AML-193 (cell line): ENCODE measurements at regions not wholly inside any gene's neighbourhood (a gene's known extent, or its start where the extent isn't known, plus 50 kb on each side); places are given as distances from the start of the nearest gene placed in this dataset.
"Not testable (repeated sequence)": the region's sequence is repeated elsewhere in the genome, so short reads cannot be mapped to it uniquely, and the experiment has no call there.

ENCODE experiments used
- DNase-seq, 2 experiments: peaks; one replicate each; lab custom pipeline; 2025; lab: John Stamatoyannopoulos, UW

- DNase-seq, result no peak
These were observed 164.8 kb upstream of the FOXF1 start for GRCh38 chr16:86345516-86345915.

GRCh38 chr16:86346034-86346433 is 164.3 kb upstream of the FOXF1 start:
- DNase-seq, result no peak

- no peak for DNase-seq
These were observed 163.2 kb upstream of the FOXF1 start for GRCh38 chr16:86347090-86347489.

GRCh38 chr16:86347916-86348555 is 162.3 kb upstream of the FOXF1 start:
- no peak for DNase-seq

- DNase-seq, result no peak
These were observed 160.9 kb upstream of the FOXF1 start for GRCh38 chr16:86349338-86349900.

- DNase-seq, result no peak
These were observed 160.0 kb upstream of the FOXF1 start for GRCh38 chr16:86350289-86350688.

- DNase-seq, result no peak
These were observed 159.1 kb upstream of the FOXF1 start for GRCh38 chr16:86351041-86351784.

- DNase-seq, result not testable (repeated sequence)
These were observed 158.6 kb upstream of the FOXF1 start for GRCh38 chr16:86351785-86352139.

GRCh38 chr16:86353148-86353547 is 157.2 kb upstream of the FOXF1 start:
- no peak for DNase-seq

GRCh38 chr16:86353948-86354347 is 156.4 kb upstream of the FOXF1 start:
- no peak for DNase-seq

- no peak for DNase-seq
These were observed 155.4 kb upstream of the FOXF1 start for GRCh38 chr16:86354641-86355513.

GRCh38 chr16:86355531-86355930 is 154.8 kb upstream of the FOXF1 start:
- no peak for DNase-seq

GRCh38 chr16:86355951-86356350 is 154.4 kb upstream of the FOXF1 start:
- no peak for DNase-seq

- no peak for DNase-seq
These were observed 153.5 kb upstream of the FOXF1 start for GRCh38 chr16:86356804-86357203.

GRCh38 chr16:86357303-86357702 is 153.0 kb upstream of the FOXF1 start:
- DNase-seq, result no peak

GRCh38 chr16:86357950-86358349 is 152.4 kb upstream of the FOXF1 start:
- no peak for DNase-seq

- no peak for DNase-seq
These were observed 150.8 kb upstream of the FOXF1 start for GRCh38 chr16:86359571-86359970.

GRCh38 chr16:86362155-86362849 is 148.0 kb upstream of the FOXF1 start:
- DNase-seq, result no peak

- no peak for DNase-seq
These were observed 147.3 kb upstream of the FOXF1 start for GRCh38 chr16:86363057-86363490.

GRCh38 chr16:86363836-86364618 is 146.3 kb upstream of the FOXF1 start:
- DNase-seq, result no peak
